ENCODE measurements at regions not wholly inside any gene's neighbourhood (a gene's known extent, or its start where the extent isn't known, plus 50 kb on each side); places are given as distances from the start of the nearest gene placed in this dataset.

DNA sequence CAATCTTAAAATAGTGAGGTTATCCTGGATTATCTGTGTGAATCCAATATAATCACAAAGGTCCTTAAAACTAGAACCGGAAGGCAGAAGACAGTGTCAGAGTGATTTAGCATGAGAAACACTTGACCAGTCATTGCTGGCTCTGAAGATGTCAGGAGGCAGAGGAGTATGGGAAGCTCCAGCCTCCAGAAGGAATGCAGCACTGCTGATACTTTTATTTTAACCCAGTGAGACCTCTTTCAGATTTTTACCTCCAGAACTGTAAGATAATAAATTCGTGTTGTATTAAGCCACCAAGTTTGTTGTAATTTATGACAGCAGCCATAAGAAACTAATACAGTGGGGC is 134.4 kb upstream of the ZC3H12C start:
- TF ChIP-seq EZH2phosphoT487 (IDR thresholded peaks at IDR 0.05; ENCODE audit: unreplicated experiment) (no peak), STAT1 (IDR thresholded peaks at IDR 0.05; ENCODE audit: unreplicated experiment) (no peak), NANOG (IDR thresholded peaks at IDR 0.05; ENCODE audit: borderline replicate concordance) (no peak), ZNF462 (CRISPR knock-in tag; IDR thresholded peaks at IDR 0.05) (no peak), JUNB (IDR thresholded peaks at IDR 0.05; ENCODE audit: unreplicated experiment) (no peak), EZH2 (IDR thresholded peaks at IDR 0.05; ENCODE audit: low read depth, unreplicated experiment) (no peak), ZNF331 (CRISPR knock-in tag; IDR thresholded peaks at IDR 0.05; ENCODE audit: low read depth) (no peak), POLR2AphosphoS5 (IDR thresholded peaks at IDR 0.05; ENCODE audit: low read depth) (no peak), ZNF114 (CRISPR knock-in tag; IDR thresholded peaks at IDR 0.05) (no peak), CREB1 (CRISPR knock-in tag; IDR thresholded peaks at IDR 0.05; ENCODE audit: low read depth) (no peak)
- TF ChIP-seq, protein P1, sequence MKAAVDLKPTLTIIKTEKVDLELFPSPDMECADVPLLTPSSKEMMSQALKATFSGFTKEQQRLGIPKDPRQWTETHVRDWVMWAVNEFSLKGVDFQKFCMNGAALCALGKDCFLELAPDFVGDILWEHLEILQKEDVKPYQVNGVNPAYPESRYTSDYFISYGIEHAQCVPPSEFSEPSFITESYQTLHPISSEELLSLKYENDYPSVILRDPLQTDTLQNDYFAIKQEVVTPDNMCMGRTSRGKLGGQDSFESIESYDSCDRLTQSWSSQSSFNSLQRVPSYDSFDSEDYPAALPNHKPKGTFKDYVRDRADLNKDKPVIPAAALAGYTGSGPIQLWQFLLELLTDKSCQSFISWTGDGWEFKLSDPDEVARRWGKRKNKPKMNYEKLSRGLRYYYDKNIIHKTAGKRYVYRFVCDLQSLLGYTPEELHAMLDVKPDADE (IDR thresholded peaks at IDR 0.05): no peak
- TF ChIP-seq, protein P2, sequence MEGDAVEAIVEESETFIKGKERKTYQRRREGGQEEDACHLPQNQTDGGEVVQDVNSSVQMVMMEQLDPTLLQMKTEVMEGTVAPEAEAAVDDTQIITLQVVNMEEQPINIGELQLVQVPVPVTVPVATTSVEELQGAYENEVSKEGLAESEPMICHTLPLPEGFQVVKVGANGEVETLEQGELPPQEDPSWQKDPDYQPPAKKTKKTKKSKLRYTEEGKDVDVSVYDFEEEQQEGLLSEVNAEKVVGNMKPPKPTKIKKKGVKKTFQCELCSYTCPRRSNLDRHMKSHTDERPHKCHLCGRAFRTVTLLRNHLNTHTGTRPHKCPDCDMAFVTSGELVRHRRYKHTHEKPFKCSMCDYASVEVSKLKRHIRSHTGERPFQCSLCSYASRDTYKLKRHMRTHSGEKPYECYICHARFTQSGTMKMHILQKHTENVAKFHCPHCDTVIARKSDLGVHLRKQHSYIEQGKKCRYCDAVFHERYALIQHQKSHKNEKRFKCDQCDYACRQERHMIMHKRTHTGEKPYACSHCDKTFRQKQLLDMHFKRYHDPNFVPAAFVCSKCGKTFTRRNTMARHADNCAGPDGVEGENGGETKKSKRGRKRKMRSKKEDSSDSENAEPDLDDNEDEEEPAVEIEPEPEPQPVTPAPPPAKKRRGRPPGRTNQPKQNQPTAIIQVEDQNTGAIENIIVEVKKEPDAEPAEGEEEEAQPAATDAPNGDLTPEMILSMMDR (conservative IDR thresholded peaks at IDR 0.05; ENCODE audit: low read depth in 2 of 2): no peak
- TF ChIP-seq, protein P3, sequence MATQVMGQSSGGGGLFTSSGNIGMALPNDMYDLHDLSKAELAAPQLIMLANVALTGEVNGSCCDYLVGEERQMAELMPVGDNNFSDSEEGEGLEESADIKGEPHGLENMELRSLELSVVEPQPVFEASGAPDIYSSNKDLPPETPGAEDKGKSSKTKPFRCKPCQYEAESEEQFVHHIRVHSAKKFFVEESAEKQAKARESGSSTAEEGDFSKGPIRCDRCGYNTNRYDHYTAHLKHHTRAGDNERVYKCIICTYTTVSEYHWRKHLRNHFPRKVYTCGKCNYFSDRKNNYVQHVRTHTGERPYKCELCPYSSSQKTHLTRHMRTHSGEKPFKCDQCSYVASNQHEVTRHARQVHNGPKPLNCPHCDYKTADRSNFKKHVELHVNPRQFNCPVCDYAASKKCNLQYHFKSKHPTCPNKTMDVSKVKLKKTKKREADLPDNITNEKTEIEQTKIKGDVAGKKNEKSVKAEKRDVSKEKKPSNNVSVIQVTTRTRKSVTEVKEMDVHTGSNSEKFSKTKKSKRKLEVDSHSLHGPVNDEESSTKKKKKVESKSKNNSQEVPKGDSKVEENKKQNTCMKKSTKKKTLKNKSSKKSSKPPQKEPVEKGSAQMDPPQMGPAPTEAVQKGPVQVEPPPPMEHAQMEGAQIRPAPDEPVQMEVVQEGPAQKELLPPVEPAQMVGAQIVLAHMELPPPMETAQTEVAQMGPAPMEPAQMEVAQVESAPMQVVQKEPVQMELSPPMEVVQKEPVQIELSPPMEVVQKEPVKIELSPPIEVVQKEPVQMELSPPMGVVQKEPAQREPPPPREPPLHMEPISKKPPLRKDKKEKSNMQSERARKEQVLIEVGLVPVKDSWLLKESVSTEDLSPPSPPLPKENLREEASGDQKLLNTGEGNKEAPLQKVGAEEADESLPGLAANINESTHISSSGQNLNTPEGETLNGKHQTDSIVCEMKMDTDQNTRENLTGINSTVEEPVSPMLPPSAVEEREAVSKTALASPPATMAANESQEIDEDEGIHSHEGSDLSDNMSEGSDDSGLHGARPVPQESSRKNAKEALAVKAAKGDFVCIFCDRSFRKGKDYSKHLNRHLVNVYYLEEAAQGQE (IDR thresholded peaks at IDR 0.05; ENCODE audit: unreplicated experiment): no peak
- Histone ChIP-seq H3K36me3 (ENCODE audit: insufficient read depth) (no peaks in the 10 kb centered on the region), H3K4me3 (no peak overlapping the region), H3K4me2 (no peak overlapping the region), H3K79me2 (replicated peaks; ENCODE audit: insufficient read depth) (no peaks in the 10 kb centered on the region), H3K27me3 (ENCODE audit: insufficient read depth) (no peaks in the 10 kb centered on the region), H3K9me2 (ENCODE audit: insufficient read depth) (peaks cover 17% of the 10 kb centered on the region; the same call in 1 of the 2 replicates), H3K27ac (ENCODE audit: low read depth) (no peak overlapping the region), H3F3A (replicated peaks; ENCODE audit: low read depth) (no peaks in the 10 kb centered on the region), H2AFZ (no peak overlapping the region), H4K20me1 (replicated peaks; ENCODE audit: insufficient read depth) (no peaks in the 10 kb centered on the region), H3K4me1 (ENCODE audit: insufficient read depth) (peaks cover 4% of the 10 kb centered on the region; the same call in 1 of the 2 replicates)
- H3K9me3 Mint-ChIP-seq: no peaks in the 10 kb centered on the region
- no peaks in the 10 kb centered on the region; the same call in 2 of the 3 replicates for H3K36me3 Mint-ChIP-seq (ENCODE audit: low read depth)
- DNase-seq (ENCODE audit: low spot score) (no peak), ATAC-seq (no peak)
- H3K27me3 Mint-ChIP-seq (ENCODE audit: insufficient read depth, low read depth, poor library complexity): no peaks in the 10 kb centered on the region
- H3K4me3 Mint-ChIP-seq: no peak overlapping the region
- H3K4me1 Mint-ChIP-seq: peaks cover 22% of the 10 kb centered on the region
- H3K27ac Mint-ChIP-seq: no peak overlapping the region
